K562 (cell line): ENCODE measurements at regions not wholly inside any gene's neighbourhood (a gene's known extent, or its start where the extent isn't known, plus 50 kb on each side); places are given as distances from the start of the nearest gene placed in this dataset.

Experiments
- ATAC-seq: fragments of 200-7000 bp; cut with Tn5 transposase; 3 replicates; pipeline ENCODE4 v1.9.1; 2020; ENCODE audit warnings: moderate library complexity
- BruUV-seq: library from RNA; stranded (reverse); fragments of 400-500 nt; replicated peaks from 2 replicates; lab custom pipeline; 2021; lab: Mats Ljungman, UMichigan
- CTCF ChIA-PET: fragments of 300-600 bp; formaldehyde crosslinking; extraction: SDS; loops from one replicate; lab custom pipeline; 2021; ENCODE audit warnings: low intra/inter-chr PET ratio; lab: Yijun Ruan, JAX
- POLR2A ChIA-PET: fragments of 300-600, 350-650 bp; sonication (Branson Sonifier 250); formaldehyde crosslinking; extraction: SDS; loops from one replicate; lab custom pipeline; 2021; ENCODE audit warnings: antibody characterized with exemption, inconsistent platforms; lab: Yijun Ruan, JAX
- DNase-seq, 4 experiments: peaks; one replicate each; pipeline versions ENCODE4 v3.0.0 to v3.0.0-alpha.2; 2011 to 2018; ENCODE audit warnings: low spot score in 3 of 4, mixed read lengths in 3 of 4; ENCODE audit errors: extremely low read depth in 1 of 4
- FAIRE-seq: peaks from 2 replicates; lab custom pipeline; 2011; peaks lifted over from hg19 to GRCh38; lab: Jason Lieb, UNC
- H2AFZ ChIP-seq: 2 replicates; pipeline ENCODE4 v1.6.0; 2011; ENCODE audit warnings: low read depth, low read length, control low read depth, inconsistent platforms
- H3K27ac ChIP-seq: fragments of 200-600 bp; 3 replicates; pipeline ENCODE4 v1.8.0; 2011; ENCODE audit warnings: low read depth, mild to moderate bottlenecking, control low read depth, inconsistent platforms, low read length, moderate library complexity, mixed read lengths; ENCODE audit errors: extremely low read depth
- H3K27me3 ChIP-seq, 2 experiments: fragments of 300-600 bp in 1 of 2; 2 replicates in 1 of 2; 3 replicates in 1 of 2; pipeline versions ENCODE4 v1.6.0 to v1.8.0; 2011; ENCODE audit warnings: inconsistent platforms in 2 of 2, low read length in 2 of 2, mild to moderate bottlenecking in 1 of 2, mixed read lengths in 1 of 2, moderate library complexity in 1 of 2; ENCODE audit not compliant: control insufficient read depth in 2 of 2, insufficient read depth in 2 of 2
- H3K36me3 ChIP-seq: fragments of 300-600 bp; 3 replicates; pipeline ENCODE4 v1.8.0; 2011; ENCODE audit warnings: mild to moderate bottlenecking, low read length, inconsistent platforms; ENCODE audit not compliant: control insufficient read depth, insufficient read depth
- H3K4me1 ChIP-seq, 2 experiments: fragments of 200-600 bp in 1 of 2; replicated peaks in 1 of 2; 2 replicates in 1 of 2; 3 replicates in 1 of 2; pipeline versions ENCODE4 v1.5.1 to v1.8.0; 2011; ENCODE audit warnings: inconsistent platforms in 2 of 2, low read length in 2 of 2, mild to moderate bottlenecking in 1 of 2, mixed read lengths in 1 of 2, moderate library complexity in 1 of 2; ENCODE audit not compliant: control insufficient read depth in 2 of 2, insufficient read depth in 2 of 2
- H3K4me2 ChIP-seq: 2 replicates; pipeline ENCODE4 v1.6.1; 2011; ENCODE audit warnings: low read length, control low read depth, inconsistent platforms, mixed read lengths; ENCODE audit not compliant: insufficient read depth
- H3K4me3 ChIP-seq: fragments of 200-600 bp; sonication (generic), shearing (Covaris generic); 2 replicates; pipeline ENCODE4 v1.5.1; 2016; ENCODE audit warnings: control low read depth, inconsistent platforms
- H3K79me2 ChIP-seq: fragments of 200-600 bp; 3 replicates; pipeline ENCODE4 v1.8.0; 2011; ENCODE audit warnings: low read length, inconsistent platforms; ENCODE audit not compliant: control insufficient read depth, insufficient read depth
- H3K9ac ChIP-seq, 2 experiments: 2 replicates each; pipeline versions ENCODE4 v1.6.0 to v1.6.1; 2011; ENCODE audit warnings: low read depth in 2 of 2, low read length in 2 of 2, control low read depth in 1 of 2, inconsistent platforms in 1 of 2, mild to moderate bottlenecking in 1 of 2, mixed read lengths in 1 of 2; ENCODE audit not compliant: insufficient read depth in 1 of 2
- H3K9me1 ChIP-seq: one replicate; pipeline ENCODE4 v1.6.0; 2011; ENCODE audit warnings: inconsistent platforms, mild to moderate bottlenecking, low read length, moderate library complexity; ENCODE audit not compliant: control insufficient read depth, insufficient read depth
- H3K9me3 ChIP-seq: replicated peaks from 2 replicates; pipeline ENCODE4 v1.5.1; 2011; ENCODE audit warnings: low read depth, low read length, inconsistent platforms; ENCODE audit not compliant: control insufficient read depth, insufficient read depth
- H4K20me1 ChIP-seq: replicated peaks from 2 replicates; pipeline ENCODE4 v1.6.1; 2011; ENCODE audit warnings: low read length, inconsistent platforms, mixed read lengths; ENCODE audit not compliant: control insufficient read depth, insufficient read depth
- BCL6 ChIP-seq: fragments of 250-450 bp; sonication (Bioruptor Pico); IDR thresholded peaks from 2 replicates; pipeline ENCODE4 v1.4.0; 2020
- BDP1 ChIP-seq: IDR thresholded peaks from 3 replicates; pipeline ENCODE4 v1.6.1; 2011; ENCODE audit not compliant: insufficient read length, insufficient read depth
- CREB1 ChIP-seq, 2 experiments: sonication (generic) in 1 of 2; formaldehyde crosslinking in 1 of 2; IDR thresholded peaks; 2 replicates each; pipeline versions ENCODE4 v1.6.1 to v1.8.0; 2012 to 2022; ENCODE audit warnings: inconsistent platforms in 1 of 2, mild to moderate bottlenecking in 1 of 2, missing genetic modification reagents in 1 of 2, moderate library complexity in 1 of 2
- FIP1L1 ChIP-seq: fragments of 200-400 bp; formaldehyde crosslinking; IDR thresholded peaks from 2 replicates; pipeline ENCODE4 v1.6.1; 2018; ENCODE audit warnings: mild to moderate bottlenecking, low read depth, low read length; ENCODE audit not compliant: poor library complexity, severe bottlenecking
- HDAC6 ChIP-seq: IDR thresholded peaks from 2 replicates; pipeline ENCODE4 v1.6.1; 2012; ENCODE audit warnings: low read depth, mild to moderate bottlenecking, control low read depth, inconsistent platforms, low read length, moderate library complexity
- MTA2 ChIP-seq: fragments of 450-650 bp; IDR thresholded peaks from 2 replicates; pipeline ENCODE4 v1.6.1; 2016; ENCODE audit warnings: low read depth
- NCOA2 ChIP-seq, 2 experiments: fragments of 450-650 bp; IDR thresholded peaks; 2 replicates each; pipeline ENCODE4 v1.6.1; 2018; ENCODE audit warnings: mild to moderate bottlenecking in 2 of 2, moderate library complexity in 1 of 2; ENCODE audit not compliant: partially characterized antibody in 2 of 2
- SRSF3 ChIP-seq: fragments of 200-400 bp; formaldehyde crosslinking; IDR thresholded peaks from 2 replicates; pipeline ENCODE4 v1.6.1; 2016; ENCODE audit warnings: mild to moderate bottlenecking, low read length, moderate library complexity; ENCODE audit not compliant: insufficient read depth
- TAF9B ChIP-seq: fragments of 450-650 bp; IDR thresholded peaks from 2 replicates; pipeline ENCODE4 v1.6.1; 2018; ENCODE audit warnings: mild to moderate bottlenecking; ENCODE audit not compliant: partially characterized antibody
- TAL1 ChIP-seq: fragments of 450-650 bp; IDR thresholded peaks from 2 replicates; pipeline ENCODE4 v1.6.1; 2016; ENCODE audit warnings: mild to moderate bottlenecking
- TEAD4 ChIP-seq, 2 experiments: sonication (generic) in 1 of 2; formaldehyde crosslinking in 1 of 2; IDR thresholded peaks; 2 replicates each; pipeline versions ENCODE4 v1.6.1 to v1.8.0; 2012 to 2022; ENCODE audit warnings: borderline replicate concordance in 1 of 2, inconsistent platforms in 1 of 2, low read length in 1 of 2, mild to moderate bottlenecking in 1 of 2, missing genetic modification reagents in 1 of 2
- ZNF133 ChIP-seq: fragments of 250-450 bp; sonication (Bioruptor Pico); IDR thresholded peaks from 2 replicates; pipeline ENCODE4 v1.4.0; 2020; ENCODE audit warnings: mild to moderate bottlenecking
- WGBS: fragments of 100-300 bp; shearing (Covaris generic); methylation state at CpG from one replicate; pipeline ENCODE4 v1.1.6; 2016; ENCODE audit warnings: low coverage, mixed read lengths; ENCODE audit not compliant: insufficient coverage; ENCODE audit errors: missing lambda C conversion rate; 5-methylcytosine and 5-hydroxymethylcytosine counted together
- in situ Hi-C: fragments of 300-500 bp; cut with MboI; formaldehyde crosslinking; loops from 4 replicates; pipeline ENCODE4 v1.15.0; 2018; ENCODE audit warnings: inconsistent platforms, mixed read lengths
- intact Hi-C: fragments of 100-400 bp; cut with micrococcal nuclease; formaldehyde crosslinking; loops from 2 replicates; pipeline ENCODE4 v1.14.2; 2022
- TF ChIP-seq, protein P1 (sequence below): fragments of 200-800 bp; sonication (Bioruptor generic); IDR thresholded peaks from 2 replicates; pipeline ENCODE4 v1.6.1; 2016; ENCODE audit warnings: missing genetic modification characterization, missing compliant biosample characterization

DNA sequence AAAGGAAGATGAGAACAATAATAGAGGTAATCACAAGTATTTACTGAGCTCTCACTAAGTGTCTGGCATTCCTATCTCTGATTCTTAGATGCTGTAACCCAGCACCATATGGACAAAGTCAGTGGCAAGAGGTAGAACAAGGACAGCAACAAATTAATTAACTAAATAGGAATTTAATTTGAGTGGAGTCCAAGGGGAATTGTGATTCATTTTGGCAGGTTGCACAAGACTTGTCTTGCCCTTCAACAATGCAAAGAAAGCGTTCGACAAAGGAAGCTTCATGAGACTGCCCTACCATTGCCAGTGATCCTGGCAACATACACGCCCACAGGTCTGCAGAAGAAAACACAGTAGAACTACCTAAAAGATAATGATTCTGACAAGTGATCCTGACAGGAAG lies 221.6 kb downstream of the RBM43 start:
- H3K79me2 ChIP-seq = no peaks in the 10 kb centered on the region
- ATAC-seq (no peak), DNase-seq (no peak), FAIRE-seq (no peak)
- no peaks in the 10 kb centered on the region for H3K9me1 ChIP-seq
- ChIA-PET POLR2A (interaction anchor here (1.1 kb wide), 1 partner anchor 9 kb away, joined by 5 read pairs; no protein-coding TSS in a partner anchor), CTCF (no interaction called here)
- H3K36me3 ChIP-seq = no peaks in the 10 kb centered on the region
- H2AFZ ChIP-seq = no peak overlapping the region
- no peaks in the 10 kb centered on the region for H3K4me1 ChIP-seq
- TF ChIP-seq TAL1 = no peak
- no peak for TF ChIP-seq CREB1 (IDR thresholded peaks at IDR 0.05)
- TF ChIP-seq CREB1 (CRISPR knock-in tag; IDR thresholded peaks at IDR 0.05) = no peak
- no peak for TF ChIP-seq BDP1
- TF ChIP-seq FIP1L1 = no peak
- no peaks in the 10 kb centered on the region for H4K20me1 ChIP-seq
- no peak overlapping the region for H3K4me2 ChIP-seq
- WGBS = 0% methylated on average over 3 of the region's 3 CpGs
- BruUV-seq = no TSS peak
- intact Hi-C loops = no loop called here
- no peaks in the 10 kb centered on the region for H3K9me3 ChIP-seq
- no peaks in the 10 kb centered on the region for H3K27me3 ChIP-seq
- no peak overlapping the region for H3K9ac ChIP-seq
- H3K27ac ChIP-seq = no peak overlapping the region
- no peak overlapping the region for H3K4me3 ChIP-seq
- in situ Hi-C loops = no loop called here

DNA sequence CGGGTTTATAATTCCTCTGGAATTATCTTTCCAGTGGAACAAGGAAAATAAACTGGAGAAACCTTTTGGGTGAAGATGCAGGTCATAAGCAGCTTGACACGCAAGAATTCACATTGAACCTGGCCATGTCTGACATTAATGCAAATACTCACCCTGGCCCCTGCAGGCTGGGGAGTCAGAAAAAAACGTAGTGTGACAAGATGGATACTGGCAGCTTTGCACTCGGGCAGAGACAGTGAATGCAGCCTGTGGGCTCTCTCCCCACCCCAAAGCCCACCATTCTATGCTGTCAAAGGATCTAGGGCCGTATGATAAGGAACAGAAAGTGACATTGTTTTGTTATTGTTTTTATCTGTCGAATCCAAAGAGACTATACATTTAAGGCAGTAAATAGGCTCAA lies 223.1 kb downstream of the RBM43 start:
- no peak for FAIRE-seq
- under 1% methylated on average over 6 of the region's 6 CpGs for WGBS
- no peaks in the 10 kb centered on the region for H3K27me3 ChIP-seq
- ChIA-PET CTCF (no interaction called here), POLR2A (no interaction called here)
- no peaks in the 10 kb centered on the region for H3K4me1 ChIP-seq
- H3K27ac ChIP-seq = no peak overlapping the region
- ATAC-seq = no peak
- H3K4me3 ChIP-seq = no peak overlapping the region
- no peaks in the 10 kb centered on the region for H3K36me3 ChIP-seq
- no peaks in the 10 kb centered on the region for H3K9me3 ChIP-seq
- in situ Hi-C loops = no loop called here
- BruUV-seq = no TSS peak
- H3K79me2 ChIP-seq = no peaks in the 10 kb centered on the region
- H3K4me2 ChIP-seq = no peak overlapping the region
- H3K9me1 ChIP-seq = no peaks in the 10 kb centered on the region
- DNase-seq = no peak
- no peaks in the 10 kb centered on the region for H4K20me1 ChIP-seq
- intact Hi-C loops = no loop called here
- no peak overlapping the region for H2AFZ ChIP-seq
- H3K9ac ChIP-seq = no peak overlapping the region
- TF ChIP-seq, protein P1, sequence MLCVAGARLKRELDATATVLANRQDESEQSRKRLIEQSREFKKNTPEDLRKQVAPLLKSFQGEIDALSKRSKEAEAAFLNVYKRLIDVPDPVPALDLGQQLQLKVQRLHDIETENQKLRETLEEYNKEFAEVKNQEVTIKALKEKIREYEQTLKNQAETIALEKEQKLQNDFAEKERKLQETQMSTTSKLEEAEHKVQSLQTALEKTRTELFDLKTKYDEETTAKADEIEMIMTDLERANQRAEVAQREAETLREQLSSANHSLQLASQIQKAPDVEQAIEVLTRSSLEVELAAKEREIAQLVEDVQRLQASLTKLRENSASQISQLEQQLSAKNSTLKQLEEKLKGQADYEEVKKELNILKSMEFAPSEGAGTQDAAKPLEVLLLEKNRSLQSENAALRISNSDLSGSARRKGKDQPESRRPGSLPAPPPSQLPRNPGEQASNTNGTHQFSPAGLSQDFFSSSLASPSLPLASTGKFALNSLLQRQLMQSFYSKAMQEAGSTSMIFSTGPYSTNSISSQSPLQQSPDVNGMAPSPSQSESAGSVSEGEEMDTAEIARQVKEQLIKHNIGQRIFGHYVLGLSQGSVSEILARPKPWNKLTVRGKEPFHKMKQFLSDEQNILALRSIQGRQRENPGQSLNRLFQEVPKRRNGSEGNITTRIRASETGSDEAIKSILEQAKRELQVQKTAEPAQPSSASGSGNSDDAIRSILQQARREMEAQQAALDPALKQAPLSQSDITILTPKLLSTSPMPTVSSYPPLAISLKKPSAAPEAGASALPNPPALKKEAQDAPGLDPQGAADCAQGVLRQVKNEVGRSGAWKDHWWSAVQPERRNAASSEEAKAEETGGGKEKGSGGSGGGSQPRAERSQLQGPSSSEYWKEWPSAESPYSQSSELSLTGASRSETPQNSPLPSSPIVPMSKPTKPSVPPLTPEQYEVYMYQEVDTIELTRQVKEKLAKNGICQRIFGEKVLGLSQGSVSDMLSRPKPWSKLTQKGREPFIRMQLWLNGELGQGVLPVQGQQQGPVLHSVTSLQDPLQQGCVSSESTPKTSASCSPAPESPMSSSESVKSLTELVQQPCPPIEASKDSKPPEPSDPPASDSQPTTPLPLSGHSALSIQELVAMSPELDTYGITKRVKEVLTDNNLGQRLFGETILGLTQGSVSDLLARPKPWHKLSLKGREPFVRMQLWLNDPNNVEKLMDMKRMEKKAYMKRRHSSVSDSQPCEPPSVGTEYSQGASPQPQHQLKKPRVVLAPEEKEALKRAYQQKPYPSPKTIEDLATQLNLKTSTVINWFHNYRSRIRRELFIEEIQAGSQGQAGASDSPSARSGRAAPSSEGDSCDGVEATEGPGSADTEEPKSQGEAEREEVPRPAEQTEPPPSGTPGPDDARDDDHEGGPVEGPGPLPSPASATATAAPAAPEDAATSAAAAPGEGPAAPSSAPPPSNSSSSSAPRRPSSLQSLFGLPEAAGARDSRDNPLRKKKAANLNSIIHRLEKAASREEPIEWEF (CRISPR knock-in tag) = no peak
- TF ChIP-seq HDAC6 (no peak), NCOA2 (IDR thresholded peaks at IDR 0.05; ENCODE audit: partially characterized antibody in 2 of 2) (no peak), BCL6 (no peak), MTA2 (no peak), TEAD4 (IDR thresholded peaks at IDR 0.05; ENCODE audit: low read length) (no peak), TEAD4 (CRISPR knock-in tag; IDR thresholded peaks at IDR 0.05; ENCODE audit: borderline replicate concordance) (no peak), TAF9B (no peak), ZNF133 (CRISPR knock-in tag) (no peak), SRSF3 (no peak)
